GM23338 (cell line): ENCODE measurements at regions not wholly inside any gene's neighbourhood (a gene's known extent, or its start where the extent isn't known, plus 50 kb on each side); places are given as distances from the start of the nearest gene placed in this dataset.

Source experiments
- ATAC-seq: fragments of 200-7000 bp; cut with Tn5 transposase; 3 replicates; pipeline ENCODE4 v1.9.1; 2020
- DNase-seq: peaks from one replicate; pipeline ENCODE4 v3.0.0-alpha.2; 2015; ENCODE audit warnings: low spot score
- H2AFZ ChIP-seq: fragments of 200-600 bp; sonication (generic); 2 replicates; pipeline ENCODE4 v1.8.0; 2016; ENCODE audit warnings: antibody characterized with exemption, mild to moderate bottlenecking, moderate library complexity
- H3F3A ChIP-seq: fragments of 200-600 bp; sonication (generic); replicated peaks from 2 replicates; pipeline ENCODE4 v1.8.0; 2017; ENCODE audit warnings: antibody characterized with exemption, mixed run types, low read depth
- H3K27ac ChIP-seq: fragments of 200-600 bp; sonication (generic); 2 replicates; pipeline ENCODE4 v1.6.1; 2016; ENCODE audit warnings: low read depth
- H3K27me3 ChIP-seq: fragments of 200-600 bp; sonication (generic); 2 replicates; pipeline ENCODE4 v1.8.0; 2016; ENCODE audit warnings: mild to moderate bottlenecking, mixed run types, moderate library complexity; ENCODE audit not compliant: insufficient read depth
- H3K36me3 ChIP-seq: fragments of 200-600 bp; sonication (generic); 2 replicates; pipeline ENCODE4 v1.8.0; 2016; ENCODE audit warnings: mild to moderate bottlenecking; ENCODE audit not compliant: insufficient read depth
- H3K4me1 ChIP-seq: fragments of 200-600 bp; sonication (generic); 2 replicates; pipeline ENCODE4 v1.8.0; 2016; ENCODE audit warnings: mild to moderate bottlenecking, moderate library complexity; ENCODE audit not compliant: insufficient read depth
- H3K4me2 ChIP-seq: fragments of 200-600 bp; sonication (generic); 2 replicates; pipeline ENCODE4 v1.7.1; 2017; ENCODE audit warnings: mixed run types
- H3K4me3 ChIP-seq: fragments of 200-600 bp; sonication (generic); 2 replicates; pipeline ENCODE4 v1.6.1; 2016; ENCODE audit warnings: mixed run types
- H3K79me2 ChIP-seq: fragments of 200-600 bp; sonication (generic); replicated peaks from 2 replicates; pipeline ENCODE4 v1.8.0; 2017; ENCODE audit warnings: mild to moderate bottlenecking; ENCODE audit not compliant: insufficient read depth
- H3K9me2 ChIP-seq: fragments of 200-600 bp; sonication (generic); 2 replicates; pipeline ENCODE4 v1.8.0; 2017; ENCODE audit not compliant: insufficient read depth
- H4K20me1 ChIP-seq: fragments of 200-600 bp; sonication (generic); replicated peaks from 2 replicates; pipeline ENCODE4 v1.8.0; 2017; ENCODE audit warnings: mild to moderate bottlenecking; ENCODE audit not compliant: insufficient read depth
- H3K27ac Mint-ChIP-seq: 2 replicates; pipeline ENCODE4 v1.8.0; 2020; ENCODE audit warnings: inconsistent platforms, mild to moderate bottlenecking, moderate library complexity, mixed read lengths
- H3K27me3 Mint-ChIP-seq: 3 replicates; pipeline ENCODE4 v1.8.0; 2022; ENCODE audit warnings: low read depth, mild to moderate bottlenecking, moderate library complexity, mixed read lengths, inconsistent platforms; ENCODE audit not compliant: insufficient read depth, poor library complexity
- H3K36me3 Mint-ChIP-seq: 3 replicates; pipeline ENCODE4 v1.8.0; 2021; ENCODE audit warnings: low read depth, mild to moderate bottlenecking, inconsistent platforms, moderate library complexity, mixed read lengths
- H3K4me1 Mint-ChIP-seq: 3 replicates; pipeline ENCODE4 v1.8.0; 2020; ENCODE audit warnings: mild to moderate bottlenecking, inconsistent platforms, mixed read lengths
- H3K4me3 Mint-ChIP-seq: 3 replicates; pipeline ENCODE4 v1.8.0; 2021; ENCODE audit warnings: moderate library complexity, mild to moderate bottlenecking, inconsistent platforms, mixed read lengths
- H3K9me3 Mint-ChIP-seq: 3 replicates; pipeline ENCODE4 v1.8.0; 2020; ENCODE audit warnings: moderate library complexity, mild to moderate bottlenecking, inconsistent platforms, mixed read lengths
- CREB1 ChIP-seq: fragments of 250-450 bp; sonication (Bioruptor Pico); IDR thresholded peaks from 2 replicates; pipeline ENCODE4 v1.5.0; 2020; ENCODE audit warnings: low read depth, mild to moderate bottlenecking, moderate library complexity
- ETS1 ChIP-seq: IDR thresholded peaks from 2 replicates; pipeline ENCODE4 v1.6.1; 2016; ENCODE audit warnings: antibody characterized with exemption
- EZH2 ChIP-seq: fragments of 200-600 bp; sonication (generic); IDR thresholded peaks from one replicate; pipeline ENCODE4 v1.8.0; 2017; ENCODE audit warnings: antibody characterized with exemption, mild to moderate bottlenecking, low read depth; ENCODE audit not compliant: unreplicated experiment
- JUNB ChIP-seq: IDR thresholded peaks from one replicate; pipeline ENCODE4 v1.6.1; 2016; ENCODE audit warnings: antibody characterized with exemption; ENCODE audit not compliant: unreplicated experiment
- NANOG ChIP-seq: IDR thresholded peaks from 2 replicates; pipeline ENCODE4 v1.6.1; 2016; ENCODE audit warnings: antibody characterized with exemption, borderline replicate concordance
- ZNF331 ChIP-seq: fragments of 250-450 bp; sonication (Bioruptor Pico); IDR thresholded peaks from 2 replicates; pipeline ENCODE4 v1.5.0; 2020; ENCODE audit warnings: low read depth, mild to moderate bottlenecking, moderate library complexity
- ZNF462 ChIP-seq: fragments of 250-450 bp; sonication (Bioruptor Pico); IDR thresholded peaks from 2 replicates; pipeline ENCODE4 v1.5.0; 2020; ENCODE audit warnings: mild to moderate bottlenecking, moderate library complexity

GRCh38 chr5:61649971-61650370, 317.9 kb downstream of the ZSWIM6 start:
- Mint-ChIP-seq H3K36me3 (no peaks in the 10 kb centered on the region), H3K27me3 (peaks cover under 1% of the 10 kb centered on the region), H3K9me3 (no peaks in the 10 kb centered on the region), H3K4me1 (peaks cover under 1% of the 10 kb centered on the region), H3K4me3 (no peak overlapping the region), H3K27ac (no peak overlapping the region)
- Histone ChIP-seq H3K4me3 (no peak overlapping the region), H3K36me3 (no peaks in the 10 kb centered on the region), H3K9me2 (peaks cover 7% of the 10 kb centered on the region), H4K20me1 (no peaks in the 10 kb centered on the region), H3K4me2 (no peak overlapping the region), H3K79me2 (no peaks in the 10 kb centered on the region), H3K27ac (no peak overlapping the region), H3K27me3 (no peaks in the 10 kb centered on the region), H3K4me1 (no peaks in the 10 kb centered on the region), H2AFZ (no peak overlapping the region), H3F3A (no peaks in the 10 kb centered on the region)
- ATAC-seq (no peak), DNase-seq (no peak)
- TF ChIP-seq ETS1 (no peak), JUNB (no peak), NANOG (no peak), CREB1 (CRISPR knock-in tag) (no peak), EZH2 (no peak), ZNF331 (CRISPR knock-in tag) (no peak), ZNF462 (CRISPR knock-in tag) (no peak)
